Transverse colon (tissue), 4 donors: ENCODE measurements at regions not wholly inside any gene's neighbourhood (a gene's known extent, or its start where the extent isn't known, plus 50 kb on each side); places are given as distances from the start of the nearest gene placed in this dataset.

Experiments used
- POLR2A ChIP-seq: fragments of 450-650 bp; IDR thresholded peaks from one replicate; pipeline ENCODE4 v1.6.1; 2016; ENCODE audit warnings: antibody characterized with exemption, mild to moderate bottlenecking, moderate library complexity
- POLR2AphosphoS5 ChIP-seq, 3 donors: sonication (generic); formaldehyde crosslinking; IDR thresholded peaks; one replicate each; pipeline ENCODE4 v1.6.1; 2016; ENCODE audit warnings: antibody characterized with exemption in 3 of 3
- TF ChIP-seq, protein P1 (sequence below), 5 experiments: fragments of 200-600 bp in 3 of 5; fragments of 450-650 bp in 2 of 5; sonication (generic) in 3 of 5; IDR thresholded peaks; 1 replicate in 2 of 5; 2 replicates in 3 of 5; pipeline ENCODE4 v1.5.1; 2016 to 2017; ENCODE audit warnings: antibody characterized with exemption in 5 of 5, inconsistent platforms in 3 of 5, mild to moderate bottlenecking in 2 of 5, moderate library complexity in 1 of 5

DNA sequence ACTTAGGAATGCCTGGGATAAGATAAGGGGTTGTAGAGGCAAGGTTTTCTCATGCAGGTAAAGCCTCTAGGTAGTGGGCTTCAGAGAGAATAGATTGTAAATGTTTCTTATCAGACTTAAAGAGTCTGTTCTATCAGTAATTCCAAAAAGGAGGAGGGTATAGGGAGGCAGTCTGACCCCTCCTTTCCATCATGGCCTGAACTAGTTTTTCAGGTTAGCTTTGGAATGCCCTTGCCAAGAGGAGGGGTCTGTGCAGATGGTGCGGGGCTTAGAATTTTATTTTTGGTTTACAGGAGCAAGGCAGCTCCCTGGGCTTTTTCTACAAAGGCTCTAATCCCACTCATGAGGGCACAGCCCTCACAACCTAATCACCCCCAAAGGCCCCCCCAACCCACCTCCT, 135.0 kb downstream of the B3GNT2 start:
- TF ChIP-seq POLR2A = no peak
- TF ChIP-seq POLR2AphosphoS5 (IDR thresholded peaks at IDR 0.05) = no peak
- TF ChIP-seq, protein P1, sequence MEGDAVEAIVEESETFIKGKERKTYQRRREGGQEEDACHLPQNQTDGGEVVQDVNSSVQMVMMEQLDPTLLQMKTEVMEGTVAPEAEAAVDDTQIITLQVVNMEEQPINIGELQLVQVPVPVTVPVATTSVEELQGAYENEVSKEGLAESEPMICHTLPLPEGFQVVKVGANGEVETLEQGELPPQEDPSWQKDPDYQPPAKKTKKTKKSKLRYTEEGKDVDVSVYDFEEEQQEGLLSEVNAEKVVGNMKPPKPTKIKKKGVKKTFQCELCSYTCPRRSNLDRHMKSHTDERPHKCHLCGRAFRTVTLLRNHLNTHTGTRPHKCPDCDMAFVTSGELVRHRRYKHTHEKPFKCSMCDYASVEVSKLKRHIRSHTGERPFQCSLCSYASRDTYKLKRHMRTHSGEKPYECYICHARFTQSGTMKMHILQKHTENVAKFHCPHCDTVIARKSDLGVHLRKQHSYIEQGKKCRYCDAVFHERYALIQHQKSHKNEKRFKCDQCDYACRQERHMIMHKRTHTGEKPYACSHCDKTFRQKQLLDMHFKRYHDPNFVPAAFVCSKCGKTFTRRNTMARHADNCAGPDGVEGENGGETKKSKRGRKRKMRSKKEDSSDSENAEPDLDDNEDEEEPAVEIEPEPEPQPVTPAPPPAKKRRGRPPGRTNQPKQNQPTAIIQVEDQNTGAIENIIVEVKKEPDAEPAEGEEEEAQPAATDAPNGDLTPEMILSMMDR (IDR thresholded peaks at IDR 0.05) = no peak
